HG03469 (cell line): ENCODE measurements at regions not wholly inside any gene's neighbourhood (a gene's known extent, or its start where the extent isn't known, plus 50 kb on each side); places are given as distances from the start of the nearest gene placed in this dataset.

ENCODE experiments used
- ATAC-seq: cut with Tn5 transposase; IDR thresholded peaks from one replicate; pipeline ENCODE4 v1.9.1; 2021; ENCODE audit warnings: mild to moderate bottlenecking, moderate library complexity, moderate number of reproducible peaks; ENCODE audit not compliant: unreplicated experiment

- ATAC-seq = no peak
Observed at GRCh38 chr6:4620284-4621151, 155.7 kb upstream of the CDYL start.

GRCh38 chr6:4616311-4616710 lies 159.9 kb upstream of the CDYL start:
- ATAC-seq = no peak

GRCh38 chr6:4615891-4616290 lies 160.3 kb upstream of the CDYL start:
- no peak for ATAC-seq

GRCh38 chr6:4615231-4615630 lies 161.0 kb upstream of the CDYL start:
- ATAC-seq = no peak

- no peak for ATAC-seq
Observed at GRCh38 chr6:4614637-4615036, 161.6 kb upstream of the CDYL start.

GRCh38 chr6:4613795-4614194 lies 162.4 kb upstream of the CDYL start:
- ATAC-seq = no peak

GRCh38 chr6:4613381-4613780 lies 162.8 kb upstream of the CDYL start:
- no peak for ATAC-seq

- no peak for ATAC-seq
Observed at GRCh38 chr6:4612636-4613171, 163.5 kb upstream of the CDYL start.

- no peak for ATAC-seq
Observed at GRCh38 chr6:4611429-4612129, 164.6 kb upstream of the CDYL start.

GRCh38 chr6:4610256-4610655 lies 165.9 kb upstream of the CDYL start:
- no peak for ATAC-seq

- no peak for ATAC-seq
Observed at GRCh38 chr6:4608361-4609115, 167.7 kb upstream of the CDYL start.

- ATAC-seq = no peak
Observed at GRCh38 chr6:4607793-4608192, 168.4 kb upstream of the CDYL start.

- no peak for ATAC-seq
Observed at GRCh38 chr6:4606821-4607704, 169.1 kb upstream of the CDYL start.

- no peak for ATAC-seq
Observed at GRCh38 chr6:4606016-4606415, 170.2 kb upstream of the CDYL start.

GRCh38 chr6:4603856-4604369 lies 172.3 kb upstream of the CDYL start:
- no peak for ATAC-seq

- ATAC-seq = no peak
Observed at GRCh38 chr6:4603291-4603690, 172.9 kb upstream of the CDYL start.

GRCh38 chr6:4599924-4600323 lies 176.3 kb upstream of the CDYL start:
- ATAC-seq = no peak

GRCh38 chr6:4598384-4598995 lies 177.7 kb upstream of the CDYL start:
- no peak for ATAC-seq

GRCh38 chr6:4593951-4594350 lies 182.3 kb upstream of the CDYL start:
- ATAC-seq = no peak

- ATAC-seq = no peak
Observed at GRCh38 chr6:4592026-4592425, 184.2 kb upstream of the CDYL start.
